Ovary (tissue), 3 donors: ENCODE measurements at regions not wholly inside any gene's neighbourhood (a gene's known extent, or its start where the extent isn't known, plus 50 kb on each side); places are given as distances from the start of the nearest gene placed in this dataset.

Experiments
- CTCF ChIP-seq, 3 donors: fragments of 450-650 bp in 2 of 3; fragments of 200-600 bp in 1 of 3; IDR thresholded peaks; one replicate each; pipeline versions ENCODE4 v1.5.1 to v1.8.0; 2016 to 2022; ENCODE audit warnings: antibody characterized with exemption in 3 of 3, mild to moderate bottlenecking in 1 of 3
- EP300 ChIP-seq: sonication (generic); formaldehyde crosslinking; IDR thresholded peaks from one replicate; pipeline ENCODE4 v1.6.1; 2017; ENCODE audit warnings: antibody characterized with exemption
- POLR2A ChIP-seq: fragments of 450-650 bp; IDR thresholded peaks from one replicate; pipeline ENCODE4 v1.6.1; 2017; ENCODE audit warnings: antibody characterized with exemption, mild to moderate bottlenecking, moderate library complexity
- donor health status: DM: no; HTN: no; CAD: no.

- TF ChIP-seq CTCF (IDR thresholded peaks at IDR 0.05) (no peak), POLR2A (no peak), EP300 (no peak)
Measured at GRCh38 chr7:21041252-21041651, 254.6 kb upstream of the SP8 start.
